NT2/D1 (cell line): ENCODE measurements at regions not wholly inside any gene's neighbourhood (a gene's known extent, or its start where the extent isn't known, plus 50 kb on each side); places are given as distances from the start of the nearest gene placed in this dataset.

Experiments
- DNase-seq: peaks from one replicate; pipeline ENCODE4 v3.0.0-alpha.2; 2011; ENCODE audit warnings: low read depth, low spot score
- H3K27me3 ChIP-seq: 2 replicates; pipeline ENCODE4 v1.6.0; 2011; ENCODE audit warnings: mild to moderate bottlenecking; ENCODE audit not compliant: insufficient read length, insufficient read depth
- H3K36me3 ChIP-seq: 2 replicates; pipeline ENCODE4 v1.6.1; 2011; ENCODE audit warnings: mild to moderate bottlenecking, low read length, mixed read lengths; ENCODE audit not compliant: insufficient read depth, insufficient read length
- H3K4me1 ChIP-seq: 2 replicates; pipeline ENCODE4 v1.5.1; 2011; ENCODE audit not compliant: insufficient read depth, insufficient read length
- H3K4me3 ChIP-seq: 2 replicates; pipeline ENCODE4 v1.5.1; 2011; ENCODE audit warnings: low read depth; ENCODE audit not compliant: insufficient read length
- H3K9ac ChIP-seq: 2 replicates; pipeline ENCODE4 v1.6.0; 2011; ENCODE audit warnings: low read depth; ENCODE audit not compliant: insufficient read length
- H3K9me3 ChIP-seq: 2 replicates; pipeline ENCODE4 v1.5.1; 2011; ENCODE audit warnings: mild to moderate bottlenecking, low read length; ENCODE audit not compliant: insufficient read depth
- SUZ12 ChIP-seq: IDR thresholded peaks from 2 replicates; pipeline ENCODE4 v1.6.1; 2011; ENCODE audit not compliant: insufficient read length, insufficient read depth; ENCODE audit errors: extremely low read depth
- YY1 ChIP-seq: IDR thresholded peaks from 2 replicates; pipeline ENCODE4 v1.6.1; 2011; ENCODE audit not compliant: insufficient read length, insufficient read depth
- ZNF274 ChIP-seq: IDR thresholded peaks from 2 replicates; pipeline ENCODE4 v1.6.1; 2011; ENCODE audit warnings: mild to moderate bottlenecking, low read depth, low read length

- Histone ChIP-seq H3K36me3 (no peaks in the 10 kb centered on the region), H3K27me3 (peaks cover 4% of the 10 kb centered on the region), H3K9me3 (no peaks in the 10 kb centered on the region), H3K4me3 (no peak overlapping the region), H3K4me1 (peaks cover 9% of the 10 kb centered on the region), H3K9ac (peak overlapping the region; percentile 46)
- TF ChIP-seq ZNF274 (no peak), SUZ12 (no peak), YY1 (no peak)
- DNase-seq = peak; percentile 66
Observed at GRCh38 chr5:1952444-1953099, 69.8 kb upstream of the IRX4 start.

DNA sequence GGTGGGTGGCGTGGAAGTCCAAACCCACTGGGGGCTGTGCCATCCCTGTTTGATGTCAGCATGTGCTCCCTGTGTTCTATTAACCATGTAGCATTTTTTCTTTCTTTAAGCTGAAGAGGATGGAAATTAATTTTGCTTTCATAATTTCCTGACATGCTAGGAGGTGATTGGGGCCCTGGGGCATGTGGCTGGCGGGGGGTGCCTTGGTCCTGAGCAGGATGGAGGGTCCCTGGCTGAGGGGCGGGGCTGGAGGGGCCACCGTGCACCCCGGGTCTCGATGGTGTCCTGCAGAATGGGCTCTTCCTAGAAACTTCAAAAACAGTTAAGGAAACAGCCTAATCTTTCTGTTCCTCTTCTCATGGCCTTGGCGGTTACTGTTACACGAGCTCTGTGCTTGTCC, 69.3 kb upstream of the IRX4 start:
- no peaks in the 10 kb centered on the region for H3K9me3 ChIP-seq
- H3K4me1 ChIP-seq = peaks cover 9% of the 10 kb centered on the region
- peaks cover 4% of the 10 kb centered on the region for H3K27me3 ChIP-seq
- H3K9ac ChIP-seq = peak overlapping the region; percentile 46
- TF ChIP-seq YY1 (no peak), ZNF274 (no peak), SUZ12 (no peak)
- DNase-seq = no peak
- no peak overlapping the region for H3K4me3 ChIP-seq
- H3K36me3 ChIP-seq = no peaks in the 10 kb centered on the region

DNA sequence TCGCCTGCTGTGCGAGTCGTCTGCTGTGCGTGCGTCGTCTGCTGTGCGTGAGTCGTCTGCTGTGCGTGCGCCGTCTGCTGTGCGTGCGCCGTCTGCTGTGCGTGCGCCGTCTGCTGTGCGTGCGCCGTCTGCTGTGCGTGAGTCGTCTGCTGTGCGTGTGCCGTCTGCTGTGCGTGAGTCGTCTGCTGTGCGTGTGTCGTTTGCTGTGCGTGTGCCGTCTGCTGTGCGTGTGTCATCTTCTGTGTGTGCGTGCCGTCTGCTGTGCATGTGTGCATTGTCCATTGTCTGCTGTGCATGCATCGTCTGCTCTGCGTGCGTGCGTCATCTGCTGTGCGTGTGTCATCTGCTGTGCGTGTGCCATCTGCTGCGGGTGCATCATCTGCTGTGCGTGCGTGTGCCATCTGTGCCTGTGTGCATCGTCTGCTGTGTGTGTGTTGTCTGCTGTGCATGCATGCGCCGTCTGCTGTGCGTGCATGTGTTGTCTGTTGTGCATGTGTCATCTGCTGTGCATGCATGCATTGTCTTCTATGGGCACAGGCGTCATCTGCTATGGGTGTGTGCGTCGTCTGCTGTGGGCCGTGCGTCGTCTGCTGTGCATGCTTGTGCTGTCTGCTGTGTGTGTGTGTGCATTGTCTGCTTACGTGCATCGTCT, 68.6 kb upstream of the IRX4 start:
- Histone ChIP-seq H3K4me3 (no peak overlapping the region), H3K27me3 (peaks cover 6% of the 10 kb centered on the region), H3K4me1 (peaks cover 9% of the 10 kb centered on the region), H3K9me3 (no peaks in the 10 kb centered on the region), H3K36me3 (no peaks in the 10 kb centered on the region), H3K9ac (peak overlapping the region; percentile 11)
- DNase-seq = no peak
- TF ChIP-seq SUZ12 = no peak
- TF ChIP-seq YY1 = no peak
- no peak for TF ChIP-seq ZNF274

DNA sequence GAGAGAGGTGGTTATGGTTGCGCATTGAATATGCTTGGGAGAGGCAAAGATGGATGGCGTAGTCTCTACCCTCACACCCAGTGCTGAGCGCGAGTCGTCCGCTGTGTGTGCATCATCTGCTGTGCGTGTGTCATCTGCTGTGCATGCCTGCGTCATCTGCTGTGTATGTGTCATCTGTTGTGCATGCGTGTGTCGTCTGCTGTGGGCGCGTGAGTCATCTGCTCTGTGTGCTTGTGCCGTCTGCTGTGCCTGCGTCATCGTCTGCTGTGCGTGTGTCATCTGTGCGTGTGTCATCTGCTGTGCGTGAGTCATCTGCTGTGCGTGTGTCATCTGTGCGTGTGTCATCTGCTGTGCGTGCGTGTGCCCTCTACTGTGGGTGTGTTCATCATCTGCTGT, 68.0 kb upstream of the IRX4 start:
- H3K36me3 ChIP-seq = no peaks in the 10 kb centered on the region
- H3K4me3 ChIP-seq = no peak overlapping the region
- H3K27me3 ChIP-seq = peaks cover 11% of the 10 kb centered on the region
- peaks cover 9% of the 10 kb centered on the region for H3K4me1 ChIP-seq
- TF ChIP-seq YY1 (no peak), SUZ12 (no peak), ZNF274 (no peak)
- no peak overlapping the region for H3K9ac ChIP-seq
- no peaks in the 10 kb centered on the region for H3K9me3 ChIP-seq
- DNase-seq = no peak

DNA sequence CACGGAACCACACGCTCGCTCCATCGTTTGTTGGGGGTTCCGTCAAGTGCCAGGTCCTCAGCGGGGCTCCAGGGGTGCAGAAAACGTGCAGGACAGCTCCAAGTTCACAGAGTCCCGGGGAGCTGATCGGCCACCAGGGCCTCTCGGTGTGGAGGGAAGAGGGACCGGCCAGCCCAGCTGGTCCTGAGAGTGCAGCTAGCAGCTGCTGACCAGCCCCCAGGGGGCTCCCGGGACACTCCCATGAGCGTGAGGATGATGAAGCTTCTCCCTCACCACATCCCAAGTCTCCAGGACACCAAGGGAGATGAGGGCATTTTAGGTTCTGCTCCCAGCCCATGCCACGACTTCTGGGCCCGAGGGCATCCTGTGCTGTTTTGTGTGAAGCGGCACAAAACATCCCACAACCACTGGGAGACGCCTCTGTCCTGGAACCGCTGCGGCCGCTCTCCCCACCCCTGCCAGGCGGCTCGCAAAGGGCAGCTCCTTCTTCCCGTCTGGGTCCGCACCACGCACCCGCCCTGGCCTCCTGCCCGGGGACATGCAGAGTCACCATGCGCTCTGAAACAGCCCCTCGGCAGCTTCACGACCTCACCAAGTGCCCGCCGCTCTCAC, 67.5 kb upstream of the IRX4 start:
- Histone ChIP-seq H3K4me1 (peaks cover 14% of the 10 kb centered on the region), H3K27me3 (peaks cover 17% of the 10 kb centered on the region), H3K9me3 (no peaks in the 10 kb centered on the region), H3K9ac (no peak overlapping the region), H3K4me3 (no peak overlapping the region), H3K36me3 (no peaks in the 10 kb centered on the region)
- no peak for DNase-seq
- TF ChIP-seq ZNF274 = no peak
- TF ChIP-seq SUZ12 = no peak
- TF ChIP-seq YY1 = no peak

DNA sequence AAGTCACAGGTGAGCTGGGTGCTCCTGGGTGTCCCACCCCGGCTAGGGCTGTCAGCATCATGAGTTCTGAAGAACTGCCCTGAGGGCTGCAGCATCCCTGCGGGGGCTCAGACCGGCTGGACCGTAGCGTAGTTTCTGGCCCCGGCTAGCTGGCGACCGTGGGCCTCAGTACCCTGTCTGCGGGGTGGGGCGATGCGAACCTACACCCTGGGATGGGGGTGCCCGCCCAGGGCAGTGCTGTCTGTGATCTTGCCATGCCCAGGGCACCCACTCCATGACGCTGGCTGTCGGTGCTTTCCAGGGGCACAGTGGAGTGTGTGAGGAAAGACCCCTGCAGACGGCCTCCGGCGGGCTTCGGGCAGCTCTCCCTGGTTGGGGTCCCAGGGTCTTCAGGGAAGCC, 66.5 kb upstream of the IRX4 start:
- H3K9me3 ChIP-seq = no peaks in the 10 kb centered on the region
- TF ChIP-seq ZNF274 = no peak
- no peak for TF ChIP-seq YY1
- no peak for TF ChIP-seq SUZ12

DNA sequence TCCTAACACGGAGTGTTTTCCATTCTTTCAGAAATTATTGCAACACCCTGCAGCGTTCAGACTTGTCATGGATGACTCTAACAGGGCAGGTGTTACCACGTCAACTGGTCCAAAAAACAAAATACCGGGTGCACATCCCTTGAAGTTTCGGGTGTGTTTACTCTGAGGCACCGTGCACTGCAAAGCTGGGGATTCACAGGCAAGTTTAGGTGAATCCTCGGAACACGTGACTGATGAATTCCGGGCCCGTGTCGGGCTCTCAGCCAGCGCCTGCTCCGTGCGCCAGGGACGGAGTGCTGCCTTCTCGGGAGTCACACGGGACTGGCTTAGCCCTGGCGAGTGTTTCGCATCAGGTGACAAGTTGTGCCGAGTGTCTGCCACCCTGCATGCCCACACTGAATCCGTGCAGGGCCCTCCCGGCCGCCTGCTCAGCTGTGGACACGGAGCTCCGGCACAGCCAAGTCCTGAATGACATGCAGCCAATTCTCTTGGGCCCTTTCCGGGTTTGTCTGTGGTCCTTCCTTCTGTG, 66.0 kb upstream of the IRX4 start:
- Histone ChIP-seq H3K36me3 (no peaks in the 10 kb centered on the region), H3K9ac (no peak overlapping the region), H3K4me1 (peaks cover 15% of the 10 kb centered on the region), H3K27me3 (peaks cover 22% of the 10 kb centered on the region), H3K4me3 (no peak overlapping the region), H3K9me3 (no peaks in the 10 kb centered on the region)
- TF ChIP-seq ZNF274 (no peak), SUZ12 (no peak), YY1 (no peak)
- DNase-seq = no peak

More for the DNA sequence above, 66.5 kb upstream of the IRX4 start:
- peaks cover 20% of the 10 kb centered on the region for H3K27me3 ChIP-seq
- no peak overlapping the region for H3K9ac ChIP-seq
- no peak for DNase-seq
- no peaks in the 10 kb centered on the region for H3K36me3 ChIP-seq
- H3K4me3 ChIP-seq = no peak overlapping the region
- peaks cover 14% of the 10 kb centered on the region for H3K4me1 ChIP-seq
